ENCODE measurements at regions not wholly inside any gene's neighbourhood (a gene's known extent, or its start where the extent isn't known, plus 50 kb on each side); places are given as distances from the start of the nearest gene placed in this dataset.

- Histone ChIP-seq H3K4me1 (ENCODE audit: insufficient read depth, low read length) (peaks cover 65% of the 10 kb centered on the region), H3K4me3 (ENCODE audit: low read length) (no peak overlapping the region), H3K27me3 (ENCODE audit: insufficient read depth, low read length) (no peaks in the 10 kb centered on the region)
Measured at GRCh38 chr4:152099061-152099425, 338.2 kb upstream of the GATB start.

GRCh38 chr4:152098365-152099060 is 337.7 kb upstream of the GATB start:
- Histone ChIP-seq H3K4me3 (ENCODE audit: low read length) (no peak overlapping the region), H3K27me3 (ENCODE audit: insufficient read depth, low read length) (no peaks in the 10 kb centered on the region), H3K9me3 (ENCODE audit: low read depth, low read length) (no peaks in the 10 kb centered on the region), H3K4me1 (ENCODE audit: insufficient read depth, low read length) (peaks cover 60% of the 10 kb centered on the region)

More at GRCh38 chr4:152099061-152099425, 338.2 kb upstream of the GATB start:
- H3K9me3 ChIP-seq (ENCODE audit: low read depth, low read length) = no peaks in the 10 kb centered on the region

- Histone ChIP-seq H3K4me1 (ENCODE audit: insufficient read depth, low read length) (peaks cover 52% of the 10 kb centered on the region), H3K4me3 (ENCODE audit: low read length) (no peak overlapping the region), H3K9me3 (ENCODE audit: low read depth, low read length) (no peaks in the 10 kb centered on the region), H3K27me3 (ENCODE audit: insufficient read depth, low read length) (no peaks in the 10 kb centered on the region)
Measured at GRCh38 chr4:152097371-152097770, 336.6 kb upstream of the GATB start.

GRCh38 chr4:152095701-152096070 is 334.9 kb upstream of the GATB start:
- Histone ChIP-seq H3K4me1 (ENCODE audit: insufficient read depth, low read length) (peaks cover 35% of the 10 kb centered on the region), H3K4me3 (ENCODE audit: low read length) (no peak overlapping the region), H3K27me3 (ENCODE audit: insufficient read depth, low read length) (no peaks in the 10 kb centered on the region), H3K9me3 (ENCODE audit: low read depth, low read length) (no peaks in the 10 kb centered on the region)

GRCh38 chr4:152094970-152095700 is 334.3 kb upstream of the GATB start:
- no peaks in the 10 kb centered on the region for H3K27me3 ChIP-seq (ENCODE audit: insufficient read depth, low read length)
- H3K4me1 ChIP-seq (ENCODE audit: insufficient read depth, low read length) = peaks cover 29% of the 10 kb centered on the region
- no peak overlapping the region for H3K4me3 ChIP-seq (ENCODE audit: low read length)
- H3K9me3 ChIP-seq (ENCODE audit: low read depth, low read length) = no peaks in the 10 kb centered on the region

- Histone ChIP-seq H3K4me1 (ENCODE audit: insufficient read depth, low read length) (peaks cover 4% of the 10 kb centered on the region), H3K27me3 (ENCODE audit: insufficient read depth, low read length) (no peaks in the 10 kb centered on the region), H3K4me3 (ENCODE audit: low read length) (no peak overlapping the region), H3K9me3 (ENCODE audit: low read depth, low read length) (no peaks in the 10 kb centered on the region)
Measured at GRCh38 chr4:152091405-152091804, 330.6 kb upstream of the GATB start.

- H3K9me3 ChIP-seq (ENCODE audit: low read depth, low read length) = no peaks in the 10 kb centered on the region
- peaks cover 4% of the 10 kb centered on the region for H3K4me1 ChIP-seq (ENCODE audit: insufficient read depth, low read length)
- H3K4me3 ChIP-seq (ENCODE audit: low read length) = no peak overlapping the region
- H3K27me3 ChIP-seq (ENCODE audit: insufficient read depth, low read length) = no peaks in the 10 kb centered on the region
Measured at GRCh38 chr4:152090543-152090942, 329.7 kb upstream of the GATB start.

GRCh38 chr4:152089584-152089983 is 328.8 kb upstream of the GATB start:
- no peak overlapping the region for H3K4me3 ChIP-seq (ENCODE audit: low read length)
- no peaks in the 10 kb centered on the region for H3K27me3 ChIP-seq (ENCODE audit: insufficient read depth, low read length)

GRCh38 chr4:152087335-152087734 is 326.5 kb upstream of the GATB start:
- Histone ChIP-seq H3K9me3 (ENCODE audit: low read depth, low read length) (no peaks in the 10 kb centered on the region), H3K27me3 (ENCODE audit: insufficient read depth, low read length) (no peaks in the 10 kb centered on the region), H3K4me1 (ENCODE audit: insufficient read depth, low read length) (peaks cover 4% of the 10 kb centered on the region), H3K4me3 (ENCODE audit: low read length) (no peak overlapping the region)

More at GRCh38 chr4:152089584-152089983, 328.8 kb upstream of the GATB start:
- Histone ChIP-seq H3K4me1 (ENCODE audit: insufficient read depth, low read length) (peaks cover 4% of the 10 kb centered on the region), H3K9me3 (ENCODE audit: low read depth, low read length) (no peaks in the 10 kb centered on the region)

- Histone ChIP-seq H3K9me3 (ENCODE audit: low read depth, low read length) (no peaks in the 10 kb centered on the region), H3K27me3 (ENCODE audit: insufficient read depth, low read length) (no peaks in the 10 kb centered on the region), H3K4me1 (ENCODE audit: insufficient read depth, low read length) (peaks cover 4% of the 10 kb centered on the region), H3K4me3 (ENCODE audit: low read length) (no peak overlapping the region)
Measured at GRCh38 chr4:152085657-152086056, 324.9 kb upstream of the GATB start.

- H3K9me3 ChIP-seq (ENCODE audit: low read depth, low read length) = no peaks in the 10 kb centered on the region
- no peak overlapping the region for H3K4me3 ChIP-seq (ENCODE audit: low read length)
- H3K27me3 ChIP-seq (ENCODE audit: insufficient read depth, low read length) = no peaks in the 10 kb centered on the region
- H3K4me1 ChIP-seq (ENCODE audit: insufficient read depth, low read length) = peaks cover 13% of the 10 kb centered on the region
Measured at GRCh38 chr4:152083338-152083737, 322.5 kb upstream of the GATB start.

GRCh38 chr4:152081024-152081423 is 320.2 kb upstream of the GATB start:
- Histone ChIP-seq H3K4me3 (ENCODE audit: low read length) (no peak overlapping the region), H3K4me1 (ENCODE audit: insufficient read depth, low read length) (peaks cover 13% of the 10 kb centered on the region), H3K9me3 (ENCODE audit: low read depth, low read length) (no peaks in the 10 kb centered on the region), H3K27me3 (ENCODE audit: insufficient read depth, low read length) (no peaks in the 10 kb centered on the region)

GRCh38 chr4:152079543-152080293 is 318.9 kb upstream of the GATB start:
- H3K4me1 ChIP-seq (ENCODE audit: insufficient read depth, low read length) = peaks cover 13% of the 10 kb centered on the region
- no peaks in the 10 kb centered on the region for H3K27me3 ChIP-seq (ENCODE audit: insufficient read depth, low read length)
- H3K4me3 ChIP-seq (ENCODE audit: low read length) = no peak overlapping the region
- no peaks in the 10 kb centered on the region for H3K9me3 ChIP-seq (ENCODE audit: low read depth, low read length)

- no peaks in the 10 kb centered on the region for H3K27me3 ChIP-seq (ENCODE audit: insufficient read depth, low read length)
- no peaks in the 10 kb centered on the region for H3K9me3 ChIP-seq (ENCODE audit: low read depth, low read length)
- peaks cover 13% of the 10 kb centered on the region for H3K4me1 ChIP-seq (ENCODE audit: insufficient read depth, low read length)
- no peak overlapping the region for H3K4me3 ChIP-seq (ENCODE audit: low read length)
Measured at GRCh38 chr4:152079079-152079478, 318.3 kb upstream of the GATB start.

- Histone ChIP-seq H3K27me3 (ENCODE audit: insufficient read depth, low read length) (no peaks in the 10 kb centered on the region), H3K4me1 (ENCODE audit: insufficient read depth, low read length) (peaks cover 13% of the 10 kb centered on the region), H3K9me3 (ENCODE audit: low read depth, low read length) (no peaks in the 10 kb centered on the region), H3K4me3 (ENCODE audit: low read length) (no peak overlapping the region)
Measured at GRCh38 chr4:152077582-152077981, 316.8 kb upstream of the GATB start.

Data from mononuclear cell (primary cell).